GM19397 (cell line): ENCODE measurements at regions not wholly inside any gene's neighbourhood (a gene's known extent, or its start where the extent isn't known, plus 50 kb on each side); places are given as distances from the start of the nearest gene placed in this dataset.

Source experiments
- ATAC-seq: cut with Tn5 transposase; IDR thresholded peaks from one replicate; pipeline ENCODE4 v1.9.1; 2021; ENCODE audit warnings: mild to moderate bottlenecking, moderate library complexity; ENCODE audit not compliant: unreplicated experiment

GRCh38 chr20:57840066-57840465 is 130.3 kb upstream of the PMEPA1 start:
- no peak for ATAC-seq

- no peak for ATAC-seq
Measured at GRCh38 chr20:57838670-57839151, 128.9 kb upstream of the PMEPA1 start.

- ATAC-seq: no peak
Measured at GRCh38 chr20:57837208-57838035, 127.6 kb upstream of the PMEPA1 start.

GRCh38 chr20:57835588-57836455 is 126.0 kb upstream of the PMEPA1 start:
- no peak for ATAC-seq

GRCh38 chr20:57835074-57835452 is 125.2 kb upstream of the PMEPA1 start:
- no peak for ATAC-seq

- ATAC-seq: no peak
Measured at GRCh38 chr20:57834306-57835073, 124.7 kb upstream of the PMEPA1 start.

- no peak for ATAC-seq
Measured at GRCh38 chr20:57831993-57832585, 122.3 kb upstream of the PMEPA1 start.

GRCh38 chr20:57831326-57831992 is 121.6 kb upstream of the PMEPA1 start:
- ATAC-seq: no peak

- no peak for ATAC-seq
Measured at GRCh38 chr20:57830515-57830895, 120.7 kb upstream of the PMEPA1 start.

GRCh38 chr20:57829805-57830514 is 120.1 kb upstream of the PMEPA1 start:
- ATAC-seq: no peak

GRCh38 chr20:57829336-57829735 is 119.5 kb upstream of the PMEPA1 start:
- no peak for ATAC-seq

GRCh38 chr20:57828696-57829095 is 118.9 kb upstream of the PMEPA1 start:
- no peak for ATAC-seq

GRCh38 chr20:57826666-57827287 is 117.0 kb upstream of the PMEPA1 start:
- no peak for ATAC-seq

GRCh38 chr20:57824909-57825308 is 115.1 kb upstream of the PMEPA1 start:
- no peak for ATAC-seq

GRCh38 chr20:57821935-57822334 is 112.1 kb upstream of the PMEPA1 start:
- ATAC-seq: no peak

GRCh38 chr20:57819691-57820380 is 110.0 kb upstream of the PMEPA1 start:
- ATAC-seq: no peak

- no peak for ATAC-seq
Measured at GRCh38 chr20:57819291-57819690, 109.5 kb upstream of the PMEPA1 start.

GRCh38 chr20:57818418-57819181 is 108.8 kb upstream of the PMEPA1 start:
- no peak for ATAC-seq
